T47D (cell line): ENCODE measurements at regions not wholly inside any gene's neighbourhood (a gene's known extent, or its start where the extent isn't known, plus 50 kb on each side); places are given as distances from the start of the nearest gene placed in this dataset.
"Not testable (repeated sequence)": the region's sequence is repeated elsewhere in the genome, so short reads cannot be mapped to it uniquely, and the experiment has no call there.

Experiments
- DNase-seq, 2 experiments: peaks; one replicate each; pipeline versions ENCODE4 v3.0.0 to v3.0.0-alpha.2; 2011 to 2012; ENCODE audit warnings: low read depth in 1 of 2, low spot score in 1 of 2
- in situ Hi-C: cut with HindIII; loops from 2 replicates; pipeline ENCODE4 v1.10.0; 2016; ENCODE audit warnings: low sequenced_read_pairs, low pct_unique_long_range_greater_than_20kb

GRCh38 chr2:89890185-89890773 is 1198.8 kb downstream of the RPIA start:
- in situ Hi-C loops, DNase-seq: not testable (repeated sequence)

- DNase-seq, in situ Hi-C loops: not testable (repeated sequence)
Measured at GRCh38 chr2:89894988-89895387, 1203.5 kb downstream of the RPIA start.

GRCh38 chr2:89895629-89896028 is 1204.2 kb downstream of the RPIA start:
- in situ Hi-C loops, DNase-seq: not testable (repeated sequence)

DNA sequence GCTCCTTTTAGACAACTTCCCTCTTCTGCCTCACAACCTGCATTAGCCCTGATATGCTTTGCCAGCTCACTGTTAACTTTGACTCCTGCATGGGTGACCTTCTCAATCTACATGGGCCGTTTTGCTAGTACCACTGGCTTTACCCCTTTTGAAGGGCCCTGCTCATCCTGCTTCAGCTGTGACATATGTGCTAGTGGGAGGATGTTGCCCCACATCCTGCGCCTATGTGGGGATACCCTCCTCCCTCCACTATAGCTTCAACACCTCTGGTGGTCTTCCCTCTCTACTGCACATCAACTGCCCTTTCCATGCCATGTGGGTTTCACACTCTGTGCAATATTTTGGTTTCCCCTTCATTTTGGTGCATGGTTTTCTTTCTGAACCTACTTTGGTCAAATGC is 1235.5 kb downstream of the RPIA start:
- DNase-seq, in situ Hi-C loops: not testable (repeated sequence)

- in situ Hi-C loops, DNase-seq: not testable (repeated sequence)
Measured at GRCh38 chr2:89935436-89935835, 1244.0 kb downstream of the RPIA start.

DNA sequence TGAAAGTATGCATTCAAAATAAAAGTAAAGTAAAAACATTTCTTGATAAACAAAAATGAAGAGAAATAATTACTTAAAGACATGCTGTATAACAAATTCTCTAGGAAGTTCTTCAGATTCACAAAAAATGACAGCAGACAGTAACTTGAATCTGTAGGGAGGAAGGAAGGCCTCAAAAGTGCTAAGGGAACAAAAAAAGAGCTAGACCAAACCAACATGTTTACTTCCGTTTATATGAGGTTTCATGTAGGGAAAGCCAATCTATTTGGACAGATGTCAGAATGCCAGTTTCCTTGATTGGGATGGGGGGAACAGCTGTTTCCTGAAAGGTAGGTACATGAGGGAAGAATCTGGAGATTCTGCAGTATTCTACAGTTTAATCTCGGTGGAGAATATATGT is 1244.5 kb downstream of the RPIA start:
- DNase-seq, in situ Hi-C loops: not testable (repeated sequence)

DNA sequence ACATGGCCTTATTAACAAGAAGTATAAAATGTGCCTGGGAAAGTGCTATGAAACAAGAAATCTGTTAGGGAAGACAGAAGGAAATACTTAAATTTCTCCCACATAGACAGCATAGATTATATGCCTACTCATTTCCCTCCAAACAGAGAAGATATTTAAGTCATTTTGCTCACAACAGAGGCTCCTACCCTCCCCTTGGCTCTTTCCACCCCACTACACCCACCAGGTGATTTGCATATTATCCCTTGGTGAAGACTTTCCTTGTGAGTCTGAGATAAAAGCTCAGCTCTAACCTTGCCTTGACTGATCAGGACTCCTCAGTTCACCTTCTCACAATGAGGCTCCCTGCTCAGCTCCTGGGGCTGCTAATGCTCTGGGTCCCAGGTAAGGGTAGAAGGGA is 1245.1 kb downstream of the RPIA start:
- in situ Hi-C loops: not testable (repeated sequence)

DNA sequence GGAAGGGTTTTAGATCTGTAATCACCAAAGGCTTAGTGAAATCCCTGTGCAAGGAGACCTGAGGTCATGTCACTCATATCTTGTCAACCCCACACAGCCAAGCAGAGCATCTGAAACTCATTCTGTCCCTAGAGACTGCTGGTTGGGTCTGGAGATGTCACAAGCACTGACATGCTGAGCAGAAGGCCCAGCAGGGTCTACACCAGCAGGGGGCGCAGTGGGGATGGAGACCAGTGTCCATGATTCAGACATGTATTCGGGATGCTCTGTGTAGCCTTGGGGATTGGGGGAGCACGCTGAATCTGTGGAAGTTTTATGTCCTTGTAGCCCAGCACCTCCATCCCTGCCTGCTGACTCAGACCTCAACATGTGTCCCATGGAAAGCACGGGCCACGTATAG is 1247.3 kb downstream of the RPIA start:
- DNase-seq, in situ Hi-C loops: not testable (repeated sequence)

More for the DNA sequence above, 1245.1 kb downstream of the RPIA start:
- DNase-seq: not testable (repeated sequence)

GRCh38 chr2:89944267-89944666 is 1252.8 kb downstream of the RPIA start:
- DNase-seq, in situ Hi-C loops: not testable (repeated sequence)

DNA sequence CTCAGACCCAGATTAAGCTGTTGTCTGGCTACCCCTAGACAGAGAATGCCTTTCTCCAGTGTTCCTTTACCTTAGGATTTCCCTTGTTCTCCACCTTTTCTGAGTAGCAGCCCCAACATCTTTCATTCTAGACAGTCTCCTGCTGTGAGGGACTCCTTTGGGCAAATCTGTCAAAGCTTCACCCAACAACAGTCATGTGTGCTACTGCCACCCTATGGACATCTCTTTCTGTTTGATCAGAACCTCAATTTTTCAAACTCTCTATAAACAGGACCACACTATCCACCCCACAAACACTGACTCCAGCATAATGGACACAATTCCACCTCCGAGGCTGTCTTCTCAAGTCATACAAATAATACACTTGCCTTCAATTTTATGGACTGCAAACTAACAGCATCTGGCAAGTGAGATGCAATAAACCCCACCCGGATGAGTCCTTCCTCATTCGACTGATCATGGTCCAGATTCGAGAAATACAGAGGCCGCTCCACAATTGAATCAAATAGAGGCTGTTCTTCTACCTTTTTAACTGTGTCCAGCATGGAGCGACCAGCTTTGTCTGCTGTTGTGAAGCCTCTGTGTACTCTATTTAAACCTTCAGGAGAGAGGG is 1253.6 kb downstream of the RPIA start:
- in situ Hi-C loops, DNase-seq: not testable (repeated sequence)

- in situ Hi-C loops, DNase-seq: not testable (repeated sequence)
Measured at GRCh38 chr2:89947208-89947815, 1255.8 kb downstream of the RPIA start.

GRCh38 chr2:89948102-89948501 is 1256.6 kb downstream of the RPIA start:
- DNase-seq, in situ Hi-C loops: not testable (repeated sequence)

DNA sequence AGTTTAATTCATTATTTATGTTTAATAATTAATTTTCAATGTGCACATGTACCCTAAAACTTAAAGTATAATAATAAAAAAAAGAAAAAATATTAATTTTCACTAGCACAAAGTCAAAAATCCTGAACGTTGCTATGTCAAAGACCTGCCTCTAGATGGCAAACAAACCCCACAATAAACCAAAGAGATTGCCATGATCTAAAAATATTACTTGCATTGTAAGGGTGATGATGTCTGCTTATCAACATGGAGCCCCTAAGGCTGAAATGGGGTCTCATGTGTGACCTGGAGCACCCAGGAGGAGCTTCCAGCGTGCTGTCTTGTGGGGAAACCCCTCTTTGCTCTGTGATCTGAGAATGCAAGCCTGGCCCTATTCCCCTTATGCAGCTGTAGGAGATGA is 1259.3 kb downstream of the RPIA start:
- DNase-seq, in situ Hi-C loops: not testable (repeated sequence)

DNA sequence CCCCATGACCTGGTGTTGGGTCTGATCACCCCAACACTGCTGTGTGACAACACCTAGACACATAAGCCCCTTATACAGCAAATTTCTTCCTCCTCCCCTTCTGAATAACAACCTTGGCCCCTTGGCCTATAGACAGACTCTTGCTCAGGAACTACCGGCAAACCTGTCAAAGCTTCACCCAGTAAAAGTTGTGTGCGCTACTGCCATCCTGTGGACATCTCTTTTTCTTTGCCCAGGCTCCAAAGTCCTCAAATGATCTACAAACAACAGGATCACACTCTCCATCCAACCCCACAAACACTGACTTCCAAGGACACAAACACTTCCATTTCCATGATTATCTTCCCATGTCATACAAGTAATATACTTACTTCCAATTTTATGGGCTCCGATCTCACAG is 1265.8 kb downstream of the RPIA start:
- in situ Hi-C loops: not testable (repeated sequence)
- DNase-seq: peak in 1 of 2 experiments; percentile 9

DNA sequence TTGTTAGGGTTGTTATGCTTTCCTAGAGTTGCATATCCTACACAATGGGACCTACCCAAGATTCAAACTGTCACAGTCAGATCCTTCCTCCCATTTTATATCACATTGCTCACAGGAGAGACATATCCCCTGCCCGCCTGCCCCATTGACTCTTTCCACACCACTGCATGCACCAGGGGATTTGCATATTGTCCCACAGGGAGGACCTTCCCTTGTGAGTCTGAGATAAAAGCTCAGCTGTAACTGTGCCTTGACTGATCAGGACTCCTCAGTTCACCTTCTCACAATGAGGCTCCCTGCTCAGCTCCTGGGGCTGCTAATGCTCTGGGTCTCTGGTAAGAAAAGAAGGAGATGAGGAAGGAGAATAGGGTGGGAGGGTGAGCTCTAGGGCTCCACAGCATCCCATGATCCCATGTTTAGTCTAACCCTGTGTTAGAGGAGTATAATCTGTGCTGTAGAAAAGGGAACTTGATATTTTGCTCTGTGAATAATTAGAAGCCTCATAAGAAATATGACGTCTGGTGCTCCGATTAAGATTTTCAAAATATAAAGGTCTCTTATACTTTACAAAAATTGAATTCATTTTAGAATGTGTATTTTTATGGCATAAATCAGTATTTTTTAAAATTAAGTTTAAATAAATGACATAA is 1268.4 kb downstream of the RPIA start:
- DNase-seq, in situ Hi-C loops: not testable (repeated sequence)

DNA sequence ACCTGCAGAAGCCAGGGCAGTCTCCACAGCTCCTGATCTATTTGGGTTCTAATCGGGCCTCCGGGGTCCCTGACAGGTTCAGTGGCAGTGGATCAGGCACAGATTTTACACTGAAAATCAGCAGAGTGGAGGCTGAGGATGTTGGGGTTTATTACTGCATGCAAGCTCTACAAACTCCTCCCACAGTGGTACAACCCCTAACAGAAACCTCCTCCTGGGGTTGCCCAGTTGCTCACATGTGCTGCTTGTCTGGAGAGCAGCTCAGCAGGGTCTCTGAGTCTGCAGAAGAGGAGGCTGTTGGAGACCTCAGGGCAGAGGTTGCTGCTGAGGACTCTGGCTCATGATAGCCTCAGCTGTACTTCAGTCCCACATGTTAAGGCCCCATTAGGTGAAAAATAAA is 1269.1 kb downstream of the RPIA start:
- in situ Hi-C loops, DNase-seq: not testable (repeated sequence)

DNA sequence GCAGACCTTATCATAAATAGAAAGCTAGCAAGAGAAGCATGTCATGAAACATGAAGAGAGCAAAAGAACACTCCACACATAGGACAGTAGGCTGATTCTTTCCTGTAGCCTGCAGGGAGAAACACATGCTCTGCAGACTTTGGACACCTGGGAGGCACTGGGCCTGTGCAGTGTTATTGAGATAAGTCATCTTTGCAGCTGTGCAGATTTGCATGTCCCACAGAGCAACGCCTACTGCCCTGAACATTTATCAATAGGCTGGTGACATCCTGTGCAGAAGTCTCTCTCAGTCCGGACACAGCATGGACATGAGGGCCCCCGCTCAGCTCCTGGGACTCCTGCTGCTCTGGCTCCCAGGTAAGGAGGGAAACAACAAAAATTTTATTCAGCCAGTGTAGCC is 1277.1 kb downstream of the RPIA start:
- in situ Hi-C loops, DNase-seq: not testable (repeated sequence)

DNA sequence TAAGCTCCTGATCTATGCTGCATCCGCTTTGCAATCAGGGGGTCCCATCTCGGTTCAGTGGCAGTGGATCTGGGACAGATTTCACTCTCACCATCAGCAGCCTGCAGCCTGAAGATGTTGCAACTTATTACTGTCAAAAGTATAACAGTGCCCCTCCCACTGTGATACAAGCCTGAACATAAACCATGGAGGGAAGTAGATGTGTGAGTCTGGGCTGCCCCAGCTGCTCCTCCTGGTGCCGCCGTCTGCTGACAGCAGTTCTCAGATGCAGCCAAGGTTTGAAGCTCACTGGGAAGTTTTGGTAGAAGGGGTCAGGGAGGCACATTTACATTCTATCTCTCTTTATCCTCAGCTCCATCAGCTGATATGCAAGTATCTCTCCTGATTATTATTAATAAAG is 1277.7 kb downstream of the RPIA start:
- DNase-seq, in situ Hi-C loops: not testable (repeated sequence)
